Mesenchymal stem cell (in vitro differentiated cells and primary cell): ENCODE measurements at regions not wholly inside any gene's neighbourhood (a gene's known extent, or its start where the extent isn't known, plus 50 kb on each side); places are given as distances from the start of the nearest gene placed in this dataset.

Source experiments
- DNase-seq: peaks from one replicate; pipeline ENCODE4 v3.0.0-alpha.2; 2013
- H2AFZ ChIP-seq: one replicate; pipeline ENCODE4 v1.6.1; 2013; ENCODE audit warnings: low read depth, mild to moderate bottlenecking, control low read depth, inconsistent platforms, low read length, moderate library complexity
- H2AK5ac ChIP-seq: 2 replicates; pipeline ENCODE4 v1.6.1; 2013; ENCODE audit warnings: low read length, moderate library complexity, mild to moderate bottlenecking, inconsistent platforms; ENCODE audit not compliant: severe bottlenecking
- H2BK120ac ChIP-seq: one replicate; pipeline ENCODE4 v1.6.1; 2013; ENCODE audit warnings: low read depth, mild to moderate bottlenecking, inconsistent platforms, low read length, moderate library complexity
- H2BK12ac ChIP-seq, 2 experiments: one replicate each; pipeline ENCODE4 v1.6.1; 2013; ENCODE audit warnings: inconsistent platforms in 2 of 2, low read length in 2 of 2, mild to moderate bottlenecking in 2 of 2, moderate library complexity in 2 of 2, control low read depth in 1 of 2
- H2BK15ac ChIP-seq: one replicate; pipeline ENCODE4 v1.6.1; 2013; ENCODE audit warnings: mild to moderate bottlenecking, low read depth, inconsistent platforms; ENCODE audit not compliant: poor library complexity, severe bottlenecking
- H2BK5ac ChIP-seq: 2 replicates; pipeline ENCODE4 v1.6.1; 2013; ENCODE audit warnings: low read depth, mild to moderate bottlenecking, low read length, control low read depth, inconsistent platforms; ENCODE audit not compliant: poor library complexity, severe bottlenecking
- H3K14ac ChIP-seq, 2 experiments: one replicate each; pipeline ENCODE4 v1.6.1; 2013; ENCODE audit warnings: inconsistent platforms in 2 of 2, low read length in 2 of 2, control low read depth in 1 of 2, mild to moderate bottlenecking in 1 of 2, moderate library complexity in 1 of 2
- H3K18ac ChIP-seq, 2 experiments: one replicate each; pipeline ENCODE4 v1.6.1; 2013; ENCODE audit warnings: inconsistent platforms in 2 of 2, low read length in 2 of 2, control low read depth in 1 of 2, low read depth in 1 of 2, mild to moderate bottlenecking in 1 of 2
- H3K23ac ChIP-seq, 2 experiments: one replicate each; pipeline ENCODE4 v1.6.1; 2013; ENCODE audit warnings: inconsistent platforms in 2 of 2, low read length in 2 of 2, mild to moderate bottlenecking in 2 of 2, moderate library complexity in 2 of 2, control low read depth in 1 of 2
- H3K27ac ChIP-seq: 2 replicates; pipeline ENCODE4 v1.5.1; 2013; ENCODE audit warnings: mild to moderate bottlenecking, moderate library complexity, low read length, control low read depth, inconsistent platforms; ENCODE audit not compliant: poor library complexity, severe bottlenecking
- H3K27me3 ChIP-seq, 2 experiments: 2 replicates each; pipeline versions ENCODE4 v1.6.1 to v1.7.0; 2013; ENCODE audit warnings: low read length in 2 of 2, mild to moderate bottlenecking in 2 of 2, moderate library complexity in 2 of 2, control low read depth in 1 of 2, inconsistent platforms in 1 of 2; ENCODE audit not compliant: control insufficient read depth in 1 of 2, insufficient read depth in 1 of 2
- H3K36me3 ChIP-seq, 2 experiments: 2 replicates each; pipeline versions ENCODE4 v1.6.1 to v1.7.0; 2013; ENCODE audit warnings: low read length in 2 of 2, control low read depth in 1 of 2, inconsistent platforms in 1 of 2, low read depth in 1 of 2, mild to moderate bottlenecking in 1 of 2; ENCODE audit not compliant: insufficient read depth in 2 of 2, control insufficient read depth in 1 of 2
- H3K4ac ChIP-seq, 2 experiments: one replicate each; pipeline ENCODE4 v1.6.1; 2013; ENCODE audit warnings: inconsistent platforms in 2 of 2, low read length in 2 of 2, mild to moderate bottlenecking in 2 of 2, moderate library complexity in 2 of 2, control low read depth in 1 of 2, low read depth in 1 of 2
- H3K4me1 ChIP-seq: 2 replicates; pipeline ENCODE4 v1.6.1; 2013; ENCODE audit warnings: low read depth, low read length, control low read depth; ENCODE audit not compliant: control insufficient read depth, insufficient read depth
- H3K4me2 ChIP-seq: 2 replicates; pipeline ENCODE4 v1.6.1; 2013; ENCODE audit warnings: low read length, mild to moderate bottlenecking, inconsistent platforms; ENCODE audit not compliant: poor library complexity, severe bottlenecking
- H3K4me3 ChIP-seq, 2 experiments: 2 replicates each; pipeline versions ENCODE4 v1.5.1 to v1.7.0; 2013; ENCODE audit warnings: low read length in 2 of 2, mild to moderate bottlenecking in 2 of 2, control low read depth in 1 of 2, low read depth in 1 of 2; ENCODE audit not compliant: insufficient read depth in 1 of 2
- H3K79me1 ChIP-seq: replicated peaks from 2 replicates; pipeline ENCODE4 v1.6.1; 2013; ENCODE audit warnings: mild to moderate bottlenecking, control low read depth, low read length, inconsistent platforms; ENCODE audit not compliant: poor library complexity, severe bottlenecking
- H3K9ac ChIP-seq: 2 replicates; pipeline ENCODE4 v1.7.0; 2013; ENCODE audit warnings: mild to moderate bottlenecking, low read length, moderate library complexity
- H3K9me3 ChIP-seq: 2 replicates; pipeline ENCODE4 v1.7.0; 2013; ENCODE audit warnings: mild to moderate bottlenecking, low read length; ENCODE audit not compliant: control insufficient read depth
- H4K8ac ChIP-seq: one replicate; pipeline ENCODE4 v1.6.1; 2013; ENCODE audit warnings: inconsistent platforms, mild to moderate bottlenecking, low read length, moderate library complexity
- H4K91ac ChIP-seq: one replicate; pipeline ENCODE4 v1.6.1; 2013; ENCODE audit warnings: mild to moderate bottlenecking, low read length, inconsistent platforms
- WGBS: methylation state at CpG from one replicate; pipeline ENCODE4 v1.1.7; 2013; ENCODE audit warnings: mixed read lengths; 5-methylcytosine and 5-hydroxymethylcytosine counted together

- Histone ChIP-seq H3K4me3 (peak overlapping the region in 1 of 2 experiments; percentile 50), H2BK120ac (no peak overlapping the region), H2BK5ac (no peak overlapping the region), H3K9me3 (no peaks in the 10 kb centered on the region), H3K14ac (no peak overlapping the region), H3K23ac (no peak overlapping the region), H3K9ac (peak overlapping the region; percentile 24), H3K27me3 (no peaks in the 10 kb centered on the region), H3K4me1 (no peaks in the 10 kb centered on the region), H3K4ac (no peak overlapping the region), H2AK5ac (no peak overlapping the region), H3K4me2 (no peak overlapping the region), H2BK15ac (no peak overlapping the region), H2AFZ (no peak overlapping the region), H3K27ac (no peak overlapping the region), H4K8ac (no peak overlapping the region), H4K91ac (no peak overlapping the region), H3K18ac (no peak overlapping the region), H2BK12ac (no peak overlapping the region), H3K79me1 (no peaks in the 10 kb centered on the region), H3K36me3 (no peaks in the 10 kb centered on the region)
- DNase-seq, result no peak
Measured at GRCh38 chr18:68034296-68034695, 517.8 kb upstream of the DSEL start.

- no peak overlapping the region for H3K4ac ChIP-seq
- H2BK12ac ChIP-seq, result no peak overlapping the region
- DNase-seq, result no peak
- H2BK5ac ChIP-seq, result no peak overlapping the region
- H4K91ac ChIP-seq, result no peak overlapping the region
- H3K79me1 ChIP-seq, result no peaks in the 10 kb centered on the region
- no peak overlapping the region for H2AK5ac ChIP-seq
- no peaks in the 10 kb centered on the region for H3K9me3 ChIP-seq
- H3K4me3 ChIP-seq, result peak overlapping the region in 1 of 2 experiments; percentile 50
- no peaks in the 10 kb centered on the region for H3K36me3 ChIP-seq
- no peak overlapping the region for H3K18ac ChIP-seq
- H2BK120ac ChIP-seq, result no peak overlapping the region
- no peak overlapping the region for H2AFZ ChIP-seq
- H3K14ac ChIP-seq, result no peak overlapping the region
- no peaks in the 10 kb centered on the region for H3K4me1 ChIP-seq
- no peak overlapping the region for H2BK15ac ChIP-seq
- no peak overlapping the region for H4K8ac ChIP-seq
- H3K9ac ChIP-seq, result peak overlapping the region; percentile 24
- H3K27ac ChIP-seq, result no peak overlapping the region
- no peaks in the 10 kb centered on the region for H3K27me3 ChIP-seq
- no peak overlapping the region for H3K4me2 ChIP-seq
- H3K23ac ChIP-seq, result no peak overlapping the region
- WGBS, result 87% methylated on average over 3 of the region's 5 CpGs
Measured at GRCh38 chr18:68033466-68033865, 516.9 kb upstream of the DSEL start.

GRCh38 chr18:68024716-68025115, 508.2 kb upstream of the DSEL start:
- Histone ChIP-seq H3K9ac (peak overlapping the region; percentile 49), H3K4me3 (peak overlapping the region in 1 of 2 experiments; percentile 48), H2BK12ac (no peak overlapping the region), H3K18ac (no peak overlapping the region), H3K79me1 (no peaks in the 10 kb centered on the region), H3K36me3 (no peaks in the 10 kb centered on the region), H2AK5ac (no peak overlapping the region), H2AFZ (no peak overlapping the region), H4K8ac (no peak overlapping the region), H2BK5ac (no peak overlapping the region), H3K23ac (no peak overlapping the region), H3K9me3 (no peaks in the 10 kb centered on the region), H4K91ac (no peak overlapping the region), H3K4ac (no peak overlapping the region), H2BK120ac (no peak overlapping the region), H3K4me2 (no peak overlapping the region), H3K4me1 (no peaks in the 10 kb centered on the region), H2BK15ac (no peak overlapping the region), H3K14ac (no peak overlapping the region), H3K27ac (no peak overlapping the region), H3K27me3 (no peaks in the 10 kb centered on the region)
- whole genome bisulfite sequencing, result 93% methylated on average over 3 of the region's 4 CpGs
- no peak for DNase-seq

- H2BK15ac ChIP-seq, result no peak overlapping the region
- H2BK12ac ChIP-seq, result no peak overlapping the region
- no peak for DNase-seq
- no peak overlapping the region for H3K4ac ChIP-seq
- 87% methylated on average over 6 of the region's 8 CpGs for WGBS
- no peak overlapping the region for H2BK5ac ChIP-seq
- no peak overlapping the region for H4K8ac ChIP-seq
- no peak overlapping the region for H3K4me2 ChIP-seq
- H3K23ac ChIP-seq, result no peak overlapping the region
- H2AK5ac ChIP-seq, result no peak overlapping the region
- H4K91ac ChIP-seq, result no peak overlapping the region
- no peaks in the 10 kb centered on the region for H3K27me3 ChIP-seq
- no peak overlapping the region for H3K27ac ChIP-seq
- no peak overlapping the region for H3K9ac ChIP-seq
- H3K36me3 ChIP-seq, result no peaks in the 10 kb centered on the region
- no peak overlapping the region for H3K4me3 ChIP-seq
- no peak overlapping the region for H2BK120ac ChIP-seq
- H3K79me1 ChIP-seq, result no peaks in the 10 kb centered on the region
- H2AFZ ChIP-seq, result no peak overlapping the region
- H3K18ac ChIP-seq, result no peak overlapping the region
- H3K4me1 ChIP-seq, result no peaks in the 10 kb centered on the region
- no peaks in the 10 kb centered on the region for H3K9me3 ChIP-seq
- H3K14ac ChIP-seq, result no peak overlapping the region
Measured at GRCh38 chr18:68017385-68017784, 500.9 kb upstream of the DSEL start.
